ENCODE measurements at regions not wholly inside any gene's neighbourhood (a gene's known extent, or its start where the extent isn't known, plus 50 kb on each side); places are given as distances from the start of the nearest gene placed in this dataset.

DNA sequence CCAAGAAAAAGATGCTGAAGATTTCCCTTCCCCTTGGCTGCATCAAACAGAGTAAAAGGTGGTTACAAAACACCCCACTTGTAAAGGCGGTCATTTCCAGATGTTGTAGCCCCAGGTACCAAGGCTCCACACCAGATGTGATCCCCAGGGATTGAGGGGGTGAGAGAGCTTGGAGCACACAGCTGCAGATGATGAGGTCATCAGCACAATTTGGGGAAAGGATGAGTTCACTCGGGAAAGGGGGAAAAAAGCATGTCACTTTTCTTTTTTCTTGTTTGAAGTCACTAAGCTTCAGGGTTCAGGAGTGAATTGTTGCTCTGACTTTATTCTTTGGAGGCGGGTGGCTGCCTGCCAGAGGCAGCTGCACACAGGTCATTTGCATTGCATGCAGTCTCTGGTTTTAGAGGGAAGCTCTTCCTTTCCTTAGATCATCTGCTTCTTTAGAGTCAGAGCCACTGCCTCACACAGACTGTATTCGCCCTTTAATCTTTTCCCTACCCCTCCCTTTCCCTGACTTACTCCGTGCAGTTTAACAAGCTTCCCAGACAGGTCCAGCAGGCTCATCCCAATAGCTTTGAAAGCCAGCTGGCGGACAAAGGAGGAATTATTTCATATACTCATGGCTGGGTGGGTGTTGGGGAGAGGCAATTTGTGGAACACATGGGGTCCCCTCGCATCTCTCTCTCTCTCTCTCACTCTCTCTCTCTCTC, 409.3 kb upstream of the SLC24A2 start:
- no peak for DNase-seq (ENCODE audit: low spot score)

GRCh38 chr9:20191228-20191840, 402.5 kb upstream of the SLC24A2 start:
- DNase-seq (ENCODE audit: low spot score), result no peak

DNA sequence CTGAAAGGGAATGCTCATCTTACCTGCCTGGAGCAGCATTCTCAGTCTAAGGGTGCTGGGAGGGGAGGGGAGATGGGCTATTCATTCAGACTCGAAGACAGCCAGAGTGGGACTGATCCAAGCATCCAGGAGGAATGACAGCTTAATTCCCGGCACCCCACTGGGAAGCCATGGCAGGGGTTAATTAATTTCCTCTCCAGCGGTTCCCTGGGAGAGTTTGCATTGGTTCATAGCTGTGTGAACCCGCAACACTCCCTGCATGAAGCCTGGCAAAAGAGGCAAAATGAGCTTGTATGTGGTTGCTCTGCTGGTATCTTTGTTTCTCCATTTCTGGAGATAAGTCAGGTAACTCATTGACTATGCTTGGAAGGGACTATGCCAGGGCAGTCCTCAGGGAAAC, 401.0 kb upstream of the SLC24A2 start:
- DNase-seq (ENCODE audit: low spot score), result no peak

DNA sequence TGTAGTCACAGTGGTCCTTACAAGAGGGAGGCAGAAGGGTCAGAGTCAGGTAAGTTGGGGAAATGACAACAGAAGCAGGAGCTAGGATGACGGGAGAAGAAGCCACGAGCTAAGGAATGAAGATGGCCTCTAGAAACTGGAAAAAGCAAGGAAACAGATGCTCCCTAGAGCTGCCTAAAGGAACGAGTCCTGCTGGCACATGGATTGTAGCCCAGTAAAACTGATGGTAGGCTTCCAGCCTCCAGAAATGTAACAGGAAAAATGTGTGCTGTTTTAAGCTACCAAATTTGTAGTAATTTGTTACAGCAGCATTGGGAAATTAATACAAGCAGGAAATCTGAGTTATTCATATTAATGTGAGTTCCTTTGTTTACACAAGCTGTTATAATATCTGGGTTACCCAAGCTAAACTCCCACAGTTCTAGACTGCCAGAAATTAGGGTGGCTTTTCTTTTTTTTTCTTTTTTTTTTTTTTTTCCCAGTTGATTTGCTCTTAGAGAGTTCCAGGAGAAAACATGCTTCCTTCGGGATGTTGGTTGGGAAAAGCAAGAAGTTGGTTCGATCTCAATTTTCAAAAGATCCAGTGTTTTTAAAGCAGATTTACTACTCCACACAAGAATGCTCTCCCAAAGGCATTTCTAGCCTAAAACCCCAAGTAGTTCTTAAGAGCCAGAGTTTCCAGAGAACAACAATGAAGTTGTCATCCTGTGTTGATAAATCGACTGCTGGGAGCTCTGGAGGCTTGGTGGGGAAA, 400.0 kb upstream of the SLC24A2 start:
- no peak for DNase-seq (ENCODE audit: low spot score)

GRCh38 chr9:20187318-20187717, 398.5 kb upstream of the SLC24A2 start:
- no peak for DNase-seq (ENCODE audit: low spot score)

DNA sequence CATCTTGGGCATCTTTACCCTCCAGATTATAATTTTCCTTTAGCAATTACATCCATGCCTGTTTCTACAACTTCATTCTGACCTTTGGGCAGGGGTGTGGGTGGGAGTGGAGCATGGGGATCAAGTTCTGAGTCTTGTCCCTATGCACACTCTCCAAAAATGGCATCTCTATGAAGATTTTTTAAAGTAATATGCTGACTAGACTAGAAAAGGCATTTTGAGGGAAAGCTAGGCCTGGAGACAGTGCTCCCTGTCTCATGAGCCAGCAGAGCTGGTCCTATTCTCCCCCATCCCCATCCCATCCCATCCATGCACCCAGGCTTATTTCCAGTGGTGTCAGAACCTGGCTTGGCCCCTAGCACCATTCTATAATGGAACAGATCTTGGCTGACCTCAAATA, 398.0 kb upstream of the SLC24A2 start:
- no peak for DNase-seq (ENCODE audit: low spot score)

GRCh38 chr9:20186231-20186630, 397.4 kb upstream of the SLC24A2 start:
- no peak for DNase-seq (ENCODE audit: low spot score)

DNA sequence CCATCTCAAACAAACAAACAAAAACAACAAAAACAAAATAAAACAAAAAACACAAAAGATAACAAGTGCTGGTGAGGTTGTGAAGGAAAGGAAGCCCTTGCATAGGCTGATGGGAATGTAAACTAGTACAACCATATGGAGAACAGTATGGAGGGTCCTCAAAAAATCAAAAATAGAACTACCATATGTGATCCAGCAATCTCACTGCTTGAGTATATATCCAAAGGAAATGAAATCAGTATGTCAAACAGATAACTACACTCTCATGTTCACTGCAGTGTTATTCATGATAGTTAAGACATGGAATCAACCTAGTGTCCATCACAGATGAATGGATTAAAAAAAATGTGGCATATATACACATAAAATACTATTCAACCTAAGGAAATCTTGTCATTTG, 395.7 kb upstream of the SLC24A2 start:
- no peak for DNase-seq (ENCODE audit: low spot score)

DNA sequence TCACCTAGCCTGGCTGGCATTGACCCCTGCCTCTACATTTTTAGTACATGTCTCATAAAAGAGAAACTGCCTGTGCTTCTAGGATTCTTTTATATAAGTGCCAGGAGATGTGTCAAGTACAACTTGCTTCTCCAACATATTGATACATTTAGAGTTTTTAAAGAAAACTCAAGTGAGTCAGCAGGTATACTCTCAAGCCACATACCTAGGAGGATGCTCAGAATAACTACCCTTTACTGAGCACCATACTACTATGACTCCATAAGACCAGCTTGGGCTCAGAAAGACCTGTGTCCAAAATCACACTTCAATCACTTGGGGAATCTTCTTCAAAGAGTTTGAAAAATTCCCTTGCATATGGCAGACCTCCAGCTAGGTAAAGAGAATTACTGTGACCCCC, 389.8 kb upstream of the SLC24A2 start:
- no peak for DNase-seq (ENCODE audit: low spot score)

- no peak for DNase-seq (ENCODE audit: low spot score)
Observed at GRCh38 chr9:20178197-20178596, 389.4 kb upstream of the SLC24A2 start.

DNA sequence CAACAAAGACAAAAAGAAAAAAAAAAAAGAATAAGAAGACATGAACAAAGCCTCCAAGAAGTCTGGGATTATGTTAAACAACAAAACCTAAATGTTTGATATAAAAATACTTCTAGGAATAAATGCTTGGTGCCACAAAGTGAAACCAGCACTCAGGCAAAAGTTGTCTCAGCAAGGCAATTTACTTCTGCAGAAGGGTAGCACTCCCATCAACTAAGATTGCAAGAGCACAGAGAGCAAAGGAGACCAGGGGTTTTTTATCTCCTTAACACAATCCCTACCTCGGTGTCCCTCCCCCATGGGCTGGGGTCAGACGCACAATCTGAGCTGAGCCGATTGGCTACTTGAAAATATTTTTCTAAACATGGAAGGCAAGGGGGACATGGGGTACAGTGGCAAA, 381.3 kb upstream of the SLC24A2 start:
- DNase-seq (ENCODE audit: low spot score), result no peak

DNA sequence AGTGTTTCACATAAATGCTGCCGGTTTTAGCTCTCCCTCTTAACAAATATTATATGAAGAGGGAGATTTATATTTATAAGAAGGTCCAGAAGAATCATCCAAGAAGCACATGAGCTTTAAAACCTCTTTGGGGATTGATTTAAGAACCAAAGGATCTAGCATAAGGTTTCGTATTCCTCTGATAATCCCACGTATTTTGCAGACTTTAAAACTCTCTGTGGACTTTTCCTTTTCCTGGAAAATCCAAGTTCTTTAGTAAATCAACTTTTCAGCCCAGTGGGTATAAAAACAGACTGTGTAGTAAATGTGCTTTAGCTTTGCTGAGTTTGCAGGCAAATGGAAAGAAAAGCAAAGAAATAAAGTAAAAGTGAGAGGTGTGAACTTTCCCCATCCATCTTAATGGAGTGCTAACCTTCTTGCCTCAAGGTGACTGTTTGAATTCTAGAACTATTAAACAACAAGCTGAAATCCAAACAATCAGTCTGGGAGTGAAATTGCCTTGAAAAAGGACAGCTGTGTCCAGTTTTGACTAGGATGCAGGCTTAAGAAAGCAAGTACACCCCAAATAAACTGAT, 363.4 kb upstream of the SLC24A2 start:
- DNase-seq (ENCODE audit: low spot score), result no peak

- DNase-seq (ENCODE audit: low spot score), result no peak
Observed at GRCh38 chr9:20148416-20148815, 359.6 kb upstream of the SLC24A2 start.

- DNase-seq (ENCODE audit: low spot score), result no peak
Observed at GRCh38 chr9:20144197-20144596, 355.4 kb upstream of the SLC24A2 start.

DNA sequence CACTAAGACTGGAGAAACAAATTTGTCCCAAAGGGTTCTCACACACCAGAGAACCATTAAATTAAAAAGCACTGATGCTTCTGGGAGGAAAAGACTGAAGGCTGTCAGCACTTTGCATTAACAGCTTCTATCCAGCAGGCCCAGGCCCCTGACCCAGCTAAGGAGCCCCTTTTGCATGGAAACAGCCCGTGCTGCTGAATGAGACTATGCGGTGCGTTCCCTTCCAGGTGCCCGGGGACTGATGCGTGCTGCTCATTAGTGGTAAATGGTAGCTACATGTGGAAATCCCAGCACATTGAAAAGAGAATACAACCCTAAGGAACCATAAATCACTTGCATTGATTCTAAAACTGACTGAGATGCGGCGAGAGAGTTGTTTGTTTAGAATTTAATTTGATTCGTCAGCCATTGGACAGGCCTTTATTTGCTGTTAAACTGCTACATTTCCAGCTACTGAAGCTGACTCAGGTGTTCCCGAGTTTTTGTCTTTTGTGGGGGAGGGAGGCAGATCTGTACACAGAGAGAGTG, 351.0 kb upstream of the SLC24A2 start:
- no peak for DNase-seq (ENCODE audit: low spot score)

GRCh38 chr9:20138841-20139240, 350.0 kb upstream of the SLC24A2 start:
- no peak for DNase-seq (ENCODE audit: low spot score)

GRCh38 chr9:20138116-20138515, 349.3 kb upstream of the SLC24A2 start:
- DNase-seq (ENCODE audit: low spot score), result no peak

GRCh38 chr9:20137425-20137824, 348.6 kb upstream of the SLC24A2 start:
- no peak for DNase-seq (ENCODE audit: low spot score)

- no peak for DNase-seq (ENCODE audit: low spot score)
Observed at GRCh38 chr9:20135119-20135697, 346.4 kb upstream of the SLC24A2 start.

- no peak for DNase-seq (ENCODE audit: low spot score)
Observed at GRCh38 chr9:20125727-20126126, 336.9 kb upstream of the SLC24A2 start.

- DNase-seq (ENCODE audit: low spot score), result no peak
Observed at GRCh38 chr9:20119566-20119965, 330.7 kb upstream of the SLC24A2 start.

- DNase-seq (ENCODE audit: low spot score), result no peak
Observed at GRCh38 chr9:20117986-20118385, 329.1 kb upstream of the SLC24A2 start.

All from HuH-7 (cell line).